Colonic mucosa (tissue), 4 donors: ENCODE measurements at regions not wholly inside any gene's neighbourhood (a gene's known extent, or its start where the extent isn't known, plus 50 kb on each side); places are given as distances from the start of the nearest gene placed in this dataset.

ENCODE experiments used
- DNase-seq: peaks from one replicate; pipeline ENCODE4 v3.0.0-alpha.2; 2020
- H3K27ac ChIP-seq: fragments of 200-600 bp; one replicate; pipeline ENCODE4 v1.8.0; 2021
- H3K27me3 ChIP-seq: fragments of 200-600 bp; one replicate; pipeline ENCODE4 v1.8.0; 2021
- H3K36me3 ChIP-seq: fragments of 200-600 bp; one replicate; pipeline ENCODE4 v1.8.0; 2021
- H3K4me1 ChIP-seq: fragments of 200-600 bp; one replicate; pipeline ENCODE4 v1.8.0; 2021; ENCODE audit warnings: mild to moderate bottlenecking
- H3K4me3 ChIP-seq: fragments of 200-600 bp; one replicate; pipeline ENCODE4 v1.8.0; 2021
- H3K9ac ChIP-seq, 2 donors: one replicate each; pipeline ENCODE4 v1.7.0; 2013; ENCODE audit warnings: control low read depth in 2 of 2, low read depth in 2 of 2, low read length in 2 of 2
- H3K9me3 ChIP-seq: fragments of 200-600 bp; one replicate; pipeline ENCODE4 v1.8.0; 2021
- intact Hi-C: fragments of 100-400 bp; cut with DNase I; formaldehyde crosslinking; loops from one replicate; pipeline ENCODE4 v1.14.1; 2022
- TF ChIP-seq, protein P1 (sequence below): fragments of 200-600 bp; IDR thresholded peaks from one replicate; pipeline ENCODE4 v1.8.0; 2022; ENCODE audit warnings: antibody characterized with exemption, mild to moderate bottlenecking
- donor health status: healthy.
- donor health status: DM: no; HTN: no; CAD: no.
- donor health status: DM: no; HTN: no; CAD: no.

DNA sequence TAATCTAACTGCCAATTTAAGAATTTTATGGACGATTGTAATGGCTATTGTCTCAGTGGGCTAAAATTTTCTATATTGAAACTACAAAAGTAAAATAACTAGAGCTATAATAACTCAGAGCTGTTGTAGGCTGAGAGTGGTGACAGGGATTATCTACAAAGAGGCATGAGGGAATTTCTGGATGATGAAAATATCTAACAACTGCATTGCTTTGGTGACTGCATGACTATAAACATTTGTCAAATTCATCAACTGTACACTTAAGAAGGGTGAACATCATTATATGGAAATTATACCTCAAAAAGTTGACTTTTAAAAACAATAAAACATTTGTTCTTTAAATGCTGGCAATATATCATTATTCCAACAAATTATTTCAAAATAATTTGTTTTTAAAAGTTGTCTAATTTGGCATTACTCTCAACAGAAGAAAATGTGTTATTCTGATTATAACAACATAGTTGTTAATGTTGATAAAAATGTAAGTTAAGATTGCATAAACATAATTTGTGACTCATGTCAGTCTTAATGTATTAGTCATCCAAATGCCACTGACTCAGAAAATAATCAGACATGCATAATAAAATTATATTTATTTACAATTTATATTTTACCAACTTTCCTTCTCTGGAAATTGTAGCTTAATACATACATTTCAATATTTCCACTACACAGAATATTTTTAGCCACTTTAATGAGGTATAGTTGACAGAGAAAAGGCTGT is 865.1 kb upstream of the VRK2 start:
- intact Hi-C loops = no loop called here

DNA sequence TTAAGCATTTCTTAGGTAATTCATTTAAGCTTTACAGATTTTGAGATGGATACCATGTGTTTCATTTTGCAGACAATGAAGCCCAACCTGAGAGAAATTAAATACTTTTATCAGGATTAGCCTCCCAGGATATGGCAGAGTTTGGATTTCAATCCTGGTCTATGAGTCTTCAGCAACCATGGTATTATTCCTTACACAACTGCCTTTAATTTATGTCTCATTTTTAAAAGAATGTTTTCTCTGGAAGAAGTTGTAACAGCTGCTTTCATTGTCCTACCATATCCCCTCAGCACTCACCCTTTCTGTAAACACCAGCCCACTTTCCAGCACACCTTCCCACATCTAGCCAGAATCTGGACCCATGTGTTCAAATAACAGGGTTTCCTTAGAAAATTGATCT is 863.7 kb upstream of the VRK2 start:
- intact Hi-C loops = no loop called here
- no peak for DNase-seq
- TF ChIP-seq, protein P1, sequence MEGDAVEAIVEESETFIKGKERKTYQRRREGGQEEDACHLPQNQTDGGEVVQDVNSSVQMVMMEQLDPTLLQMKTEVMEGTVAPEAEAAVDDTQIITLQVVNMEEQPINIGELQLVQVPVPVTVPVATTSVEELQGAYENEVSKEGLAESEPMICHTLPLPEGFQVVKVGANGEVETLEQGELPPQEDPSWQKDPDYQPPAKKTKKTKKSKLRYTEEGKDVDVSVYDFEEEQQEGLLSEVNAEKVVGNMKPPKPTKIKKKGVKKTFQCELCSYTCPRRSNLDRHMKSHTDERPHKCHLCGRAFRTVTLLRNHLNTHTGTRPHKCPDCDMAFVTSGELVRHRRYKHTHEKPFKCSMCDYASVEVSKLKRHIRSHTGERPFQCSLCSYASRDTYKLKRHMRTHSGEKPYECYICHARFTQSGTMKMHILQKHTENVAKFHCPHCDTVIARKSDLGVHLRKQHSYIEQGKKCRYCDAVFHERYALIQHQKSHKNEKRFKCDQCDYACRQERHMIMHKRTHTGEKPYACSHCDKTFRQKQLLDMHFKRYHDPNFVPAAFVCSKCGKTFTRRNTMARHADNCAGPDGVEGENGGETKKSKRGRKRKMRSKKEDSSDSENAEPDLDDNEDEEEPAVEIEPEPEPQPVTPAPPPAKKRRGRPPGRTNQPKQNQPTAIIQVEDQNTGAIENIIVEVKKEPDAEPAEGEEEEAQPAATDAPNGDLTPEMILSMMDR = no peak
- no peak overlapping the region for H3K9ac ChIP-seq
- H3K36me3 ChIP-seq = no peaks in the 10 kb centered on the region
- H3K9me3 ChIP-seq = no peaks in the 10 kb centered on the region
- no peak overlapping the region for H3K27ac ChIP-seq
- no peaks in the 10 kb centered on the region for H3K4me1 ChIP-seq
- H3K4me3 ChIP-seq = no peak overlapping the region
- H3K27me3 ChIP-seq = no peaks in the 10 kb centered on the region

More for the DNA sequence above, 865.1 kb upstream of the VRK2 start:
- H3K27ac ChIP-seq = no peak overlapping the region
- H3K27me3 ChIP-seq = no peaks in the 10 kb centered on the region
- no peak overlapping the region for H3K4me3 ChIP-seq
- H3K36me3 ChIP-seq = no peaks in the 10 kb centered on the region
- TF ChIP-seq, protein P1 = no peak
- H3K9me3 ChIP-seq = no peaks in the 10 kb centered on the region
- no peak for DNase-seq
- no peaks in the 10 kb centered on the region for H3K4me1 ChIP-seq
- no peak overlapping the region for H3K9ac ChIP-seq

DNA sequence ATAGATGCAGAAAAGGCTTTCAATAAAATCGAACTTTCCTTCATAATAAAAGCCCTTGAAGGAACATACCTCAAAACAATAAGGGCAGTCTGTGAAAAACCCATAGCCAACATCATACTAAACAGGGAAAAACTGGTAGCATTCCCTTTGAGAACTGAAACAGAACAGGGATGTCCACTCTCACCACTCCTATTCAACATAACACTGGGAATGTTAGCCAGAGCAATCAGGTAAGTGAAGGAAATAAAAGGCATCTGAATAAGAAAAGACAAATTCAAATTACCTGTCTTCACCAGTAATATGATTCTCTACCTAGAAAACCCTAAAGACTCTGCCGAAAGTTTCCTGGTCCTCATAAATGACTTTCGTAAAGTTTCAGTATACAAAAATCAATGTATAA is 861.0 kb upstream of the VRK2 start:
- no peaks in the 10 kb centered on the region for H3K4me1 ChIP-seq
- no peak for DNase-seq
- TF ChIP-seq, protein P1 = no peak
- H3K9ac ChIP-seq = no peak overlapping the region
- no peaks in the 10 kb centered on the region for H3K9me3 ChIP-seq
- H3K36me3 ChIP-seq = no peaks in the 10 kb centered on the region
- intact Hi-C loops = no loop called here
- H3K27me3 ChIP-seq = no peaks in the 10 kb centered on the region
- H3K27ac ChIP-seq = no peak overlapping the region
- H3K4me3 ChIP-seq = no peak overlapping the region

DNA sequence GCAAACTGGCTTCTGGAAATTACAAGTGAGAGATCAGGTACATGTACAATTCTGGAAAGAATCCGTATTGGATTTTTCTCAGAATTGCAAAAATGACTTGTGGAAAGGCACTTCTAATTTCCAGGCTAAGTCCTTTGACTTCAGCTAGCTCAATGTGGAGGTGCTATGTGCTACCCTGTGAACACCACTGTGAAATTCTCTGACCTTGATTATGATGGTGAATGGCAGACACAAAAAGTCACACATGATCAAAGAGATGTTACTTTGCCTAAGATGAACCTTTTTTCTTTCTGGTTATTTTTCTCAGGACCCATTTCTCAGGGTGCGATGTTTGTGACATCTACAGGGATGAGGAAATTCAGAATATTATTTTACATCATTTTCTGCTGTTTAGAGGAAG is 856.6 kb upstream of the VRK2 start:
- DNase-seq = no peak
- Histone ChIP-seq H3K27me3 (no peaks in the 10 kb centered on the region), H3K27ac (no peak overlapping the region), H3K36me3 (no peaks in the 10 kb centered on the region), H3K9ac (no peak overlapping the region), H3K4me1 (no peaks in the 10 kb centered on the region), H3K9me3 (no peaks in the 10 kb centered on the region), H3K4me3 (no peak overlapping the region)
- intact Hi-C loops = no loop called here
- TF ChIP-seq, protein P1 = no peak

DNA sequence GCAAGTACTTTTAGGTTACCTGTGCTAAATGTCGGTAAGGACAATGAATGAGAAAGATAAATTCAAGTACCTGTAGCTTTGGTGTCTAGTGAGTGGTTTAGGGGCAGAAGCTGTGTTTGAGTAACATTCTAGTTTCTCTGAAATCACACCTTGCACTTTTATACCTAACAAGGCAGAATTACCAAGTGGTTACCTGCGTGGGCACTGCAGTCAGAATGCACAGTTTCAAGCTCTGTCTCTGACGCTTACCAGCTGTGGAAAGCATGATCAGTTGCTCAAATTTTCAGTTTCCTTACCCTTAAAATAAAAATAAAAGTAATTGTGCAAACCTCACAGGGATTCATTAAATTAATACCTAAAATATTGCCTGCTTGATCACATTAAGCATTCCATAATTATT is 846.9 kb upstream of the VRK2 start:
- no peaks in the 10 kb centered on the region for H3K4me1 ChIP-seq
- H3K9me3 ChIP-seq = no peaks in the 10 kb centered on the region
- intact Hi-C loops = no loop called here
- no peak overlapping the region for H3K9ac ChIP-seq
- no peak overlapping the region for H3K27ac ChIP-seq
- no peaks in the 10 kb centered on the region for H3K27me3 ChIP-seq
- no peak overlapping the region for H3K4me3 ChIP-seq
- TF ChIP-seq, protein P1 = no peak
- no peak for DNase-seq
- no peaks in the 10 kb centered on the region for H3K36me3 ChIP-seq
